ENCODE measurements at regions not wholly inside any gene's neighbourhood (a gene's known extent, or its start where the extent isn't known, plus 50 kb on each side); places are given as distances from the start of the nearest gene placed in this dataset.

GRCh38 chr1:112335351-112335750 lies 60.7 kb upstream of the CTTNBP2NL start:
- Mint-ChIP-seq H3K4me3 (no peak overlapping the region), H3K4me1 (no peaks in the 10 kb centered on the region), H3K36me3 (ENCODE audit: low read depth) (no peaks in the 10 kb centered on the region), H3K9me3 (peaks cover 5% of the 10 kb centered on the region), H3K27me3 (ENCODE audit: low read depth, poor library complexity) (peaks cover 33% of the 10 kb centered on the region), H3K27ac (no peak overlapping the region)
- no peak for TF ChIP-seq CTCF (IDR thresholded peaks at IDR 0.05)
- DNase-seq: no peak

DNA sequence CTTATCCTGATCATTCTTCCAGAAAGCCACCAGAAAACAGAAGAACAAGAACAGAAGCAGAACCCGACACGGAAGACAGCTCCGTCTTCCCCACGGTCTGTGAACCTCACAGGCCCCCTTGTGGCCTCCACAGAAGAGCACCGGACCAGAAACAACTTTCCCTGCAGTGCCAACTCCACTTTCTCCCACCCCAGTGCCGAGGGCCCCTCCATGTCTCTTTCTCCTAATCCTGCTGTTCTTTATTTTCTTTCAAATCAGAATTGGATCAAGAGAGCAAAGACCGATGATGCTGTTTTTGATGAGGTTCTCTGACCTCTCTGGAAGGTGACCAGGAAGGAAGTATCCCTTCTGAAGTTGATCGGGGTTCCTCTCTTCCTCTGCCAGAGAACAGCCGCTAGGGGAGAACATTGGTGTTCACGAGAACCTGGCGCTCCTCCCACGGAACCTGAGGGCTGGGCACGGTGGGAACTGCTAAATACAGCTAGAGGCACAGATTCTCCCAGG lies 58.9 kb upstream of the CTTNBP2NL start:
- Mint-ChIP-seq H3K36me3 (ENCODE audit: low read depth) (no peaks in the 10 kb centered on the region), H3K4me1 (no peaks in the 10 kb centered on the region), H3K9me3 (peaks cover 5% of the 10 kb centered on the region), H3K27me3 (ENCODE audit: low read depth, poor library complexity) (peaks cover 34% of the 10 kb centered on the region), H3K27ac (no peak overlapping the region), H3K4me3 (no peak overlapping the region)
- TF ChIP-seq CTCF (IDR thresholded peaks at IDR 0.05): peak; percentile 58
- peak; percentile 34 for DNase-seq

DNA sequence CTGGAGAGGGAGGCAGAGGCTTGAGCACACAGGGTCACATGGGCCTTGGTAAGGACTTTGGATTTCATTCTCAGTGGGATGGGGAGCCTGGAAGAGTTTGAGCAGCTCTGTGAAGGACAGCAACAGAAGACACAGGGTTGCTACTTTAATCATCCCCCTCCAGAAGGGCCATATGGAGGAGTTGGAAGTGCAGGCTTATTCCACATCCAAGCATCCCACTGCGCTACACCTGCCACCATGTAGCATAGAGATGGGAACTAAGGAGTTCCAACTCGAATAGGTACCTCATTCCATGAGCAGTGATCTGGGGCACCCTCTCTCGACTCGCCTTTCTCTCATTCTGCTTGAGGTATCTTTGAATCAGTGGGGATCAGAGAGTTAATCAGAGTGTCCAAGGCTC lies 54.0 kb upstream of the CTTNBP2NL start:
- peaks cover 24% of the 10 kb centered on the region for H3K27me3 Mint-ChIP-seq (ENCODE audit: low read depth, poor library complexity)
- DNase-seq: no peak
- H3K36me3 Mint-ChIP-seq (ENCODE audit: low read depth): no peaks in the 10 kb centered on the region
- no peak for TF ChIP-seq CTCF (IDR thresholded peaks at IDR 0.05)
- H3K27ac Mint-ChIP-seq: no peak overlapping the region
- H3K4me1 Mint-ChIP-seq: peaks cover 19% of the 10 kb centered on the region
- H3K4me3 Mint-ChIP-seq: no peak overlapping the region
- peaks cover 5% of the 10 kb centered on the region for H3K9me3 Mint-ChIP-seq

DNA sequence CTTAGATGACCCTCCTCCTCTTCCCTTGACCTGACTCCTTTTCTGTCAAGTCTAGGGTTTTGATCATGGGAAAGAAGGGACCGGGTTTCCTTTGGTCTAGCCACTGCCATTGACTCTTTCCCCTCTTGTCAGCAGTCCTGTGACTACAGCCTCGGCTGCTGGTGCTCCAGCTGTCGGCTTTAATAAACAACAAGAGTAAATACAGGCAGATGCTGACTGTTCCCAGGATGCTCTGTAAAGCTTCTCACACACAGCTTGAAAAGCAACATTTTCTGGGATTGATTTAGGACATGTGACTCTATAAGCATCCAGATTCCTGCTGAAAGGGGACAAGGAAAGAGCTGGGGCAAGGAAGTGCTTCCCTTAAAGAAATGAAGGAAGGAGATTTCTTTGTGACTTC lies 53.5 kb upstream of the CTTNBP2NL start:
- no peak for TF ChIP-seq CTCF (IDR thresholded peaks at IDR 0.05)
- Mint-ChIP-seq H3K36me3 (ENCODE audit: low read depth) (no peaks in the 10 kb centered on the region), H3K4me3 (no peak overlapping the region), H3K27ac (no peak overlapping the region), H3K9me3 (peaks cover 5% of the 10 kb centered on the region), H3K27me3 (ENCODE audit: low read depth, poor library complexity) (peaks cover 18% of the 10 kb centered on the region), H3K4me1 (peaks cover 25% of the 10 kb centered on the region)
- DNase-seq: no peak

DNA sequence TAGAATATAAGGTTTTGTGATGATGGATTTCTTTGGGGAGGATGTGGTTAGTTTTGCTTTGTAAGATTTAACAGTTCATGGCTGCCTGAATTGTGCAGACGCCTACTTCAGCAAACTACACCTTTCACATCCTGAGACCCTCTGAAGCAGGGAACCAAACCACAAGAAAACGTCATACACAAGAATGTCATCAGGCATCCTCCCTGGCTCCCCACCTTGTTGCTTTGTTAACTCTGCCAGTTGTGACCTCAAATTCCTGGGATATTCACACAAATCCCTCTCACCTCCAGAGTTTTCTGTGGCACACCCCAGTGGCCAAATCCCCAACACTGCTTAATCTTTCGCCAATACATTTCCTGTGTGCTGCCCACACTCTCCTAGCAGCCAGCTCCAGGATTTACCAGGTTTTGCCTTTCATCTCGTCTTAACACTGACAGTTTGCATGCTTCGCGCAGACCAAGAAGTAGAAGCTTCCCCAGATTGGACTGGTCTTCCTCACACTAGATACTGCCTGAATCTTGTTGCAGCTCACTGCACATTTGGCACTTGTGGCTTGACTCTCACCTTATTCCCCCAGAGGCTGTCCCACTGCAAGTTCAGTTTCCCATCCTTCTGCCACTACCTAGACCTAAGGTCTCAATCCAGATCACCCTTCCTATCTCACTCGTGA lies 51.1 kb upstream of the CTTNBP2NL start:
- H3K27me3 Mint-ChIP-seq (ENCODE audit: low read depth, poor library complexity): peaks cover 8% of the 10 kb centered on the region
- H3K9me3 Mint-ChIP-seq: peaks cover 12% of the 10 kb centered on the region
- no peak overlapping the region for H3K27ac Mint-ChIP-seq
- DNase-seq: no peak
- no peak overlapping the region for H3K4me3 Mint-ChIP-seq
- H3K36me3 Mint-ChIP-seq (ENCODE audit: low read depth): peaks cover 4% of the 10 kb centered on the region
- peaks cover 28% of the 10 kb centered on the region for H3K4me1 Mint-ChIP-seq
- no peak for TF ChIP-seq CTCF (IDR thresholded peaks at IDR 0.05)

Measured in nephron progenitor cell (in vitro differentiated cells).